HG03135 (cell line): ENCODE measurements at regions not wholly inside any gene's neighbourhood (a gene's known extent, or its start where the extent isn't known, plus 50 kb on each side); places are given as distances from the start of the nearest gene placed in this dataset.

ENCODE experiments used
- ATAC-seq: cut with Tn5 transposase; IDR thresholded peaks from one replicate; pipeline ENCODE4 v1.9.1; 2021; ENCODE audit warnings: mild to moderate bottlenecking, moderate library complexity; ENCODE audit not compliant: unreplicated experiment

DNA sequence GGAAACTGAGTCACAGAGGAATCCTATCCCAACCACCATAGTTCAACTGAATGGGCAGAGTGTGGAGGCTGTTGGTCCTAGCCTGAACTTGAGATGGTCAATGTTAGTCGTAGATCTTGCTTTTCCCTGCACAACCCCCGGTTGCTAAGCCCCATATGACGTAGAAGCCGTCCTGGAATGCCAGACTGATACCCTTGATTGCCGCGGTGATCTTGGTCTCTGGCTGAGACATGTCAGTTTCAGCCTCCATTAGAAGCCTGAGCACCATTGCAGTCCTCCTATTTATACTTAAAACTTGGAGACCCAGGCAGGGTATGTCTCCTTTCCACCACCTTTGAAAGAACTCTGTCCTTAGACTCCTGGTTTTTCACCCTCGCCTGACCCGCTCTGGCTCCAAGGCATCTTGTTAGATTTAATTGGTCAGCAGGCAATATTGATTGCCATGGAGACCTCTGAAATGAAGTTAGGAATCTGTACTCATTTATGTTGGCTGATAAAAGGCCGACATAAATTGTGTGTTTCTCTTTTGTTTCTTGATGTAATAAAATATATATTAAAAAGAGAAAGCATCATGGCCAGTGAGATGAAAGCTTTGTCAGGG lies 53.4 kb downstream of the RPLP1 start:
- no peak for ATAC-seq

- no peak for ATAC-seq
Measured at GRCh38 chr15:69508659-69509058, 56.0 kb downstream of the RPLP1 start.

DNA sequence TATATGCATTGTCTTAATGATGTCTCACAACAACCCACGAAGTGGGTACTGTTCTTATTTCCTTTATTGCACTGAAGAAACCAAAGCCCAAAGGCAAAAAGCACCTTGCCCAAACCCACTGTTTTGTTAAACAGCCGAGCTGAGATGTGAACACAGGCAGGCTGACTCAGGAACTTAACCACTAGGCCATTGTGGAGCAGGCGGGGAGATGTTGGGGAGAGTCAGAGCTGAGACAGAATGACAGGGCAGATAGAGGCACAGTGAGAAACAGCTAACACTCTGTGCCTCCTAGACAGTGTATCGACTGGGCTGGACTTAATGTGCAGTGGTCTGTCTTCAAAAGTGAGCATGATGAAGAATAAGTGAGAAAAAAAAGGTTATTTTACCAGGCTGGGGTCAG lies 56.5 kb downstream of the RPLP1 start:
- no peak for ATAC-seq

- no peak for ATAC-seq
Measured at GRCh38 chr15:69510556-69510955, 57.9 kb downstream of the RPLP1 start.

DNA sequence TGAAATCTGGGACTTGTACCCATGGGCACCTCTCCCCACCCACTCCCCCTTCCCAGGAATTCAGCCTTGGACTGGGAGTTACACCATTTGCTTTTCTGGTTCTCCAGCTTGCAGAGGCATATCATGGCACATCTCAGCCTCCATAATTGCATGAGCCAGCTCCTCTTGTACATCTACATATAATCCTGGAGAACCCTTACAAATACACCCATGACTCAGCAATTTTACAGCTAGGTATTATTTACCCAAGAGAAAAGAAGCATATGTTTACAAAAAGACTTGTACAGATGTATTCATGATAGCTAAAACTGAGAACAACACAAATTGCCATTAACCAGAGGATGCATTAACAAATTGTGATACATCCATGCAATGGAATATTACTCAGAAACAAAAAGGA lies 58.4 kb downstream of the RPLP1 start:
- no peak for ATAC-seq

DNA sequence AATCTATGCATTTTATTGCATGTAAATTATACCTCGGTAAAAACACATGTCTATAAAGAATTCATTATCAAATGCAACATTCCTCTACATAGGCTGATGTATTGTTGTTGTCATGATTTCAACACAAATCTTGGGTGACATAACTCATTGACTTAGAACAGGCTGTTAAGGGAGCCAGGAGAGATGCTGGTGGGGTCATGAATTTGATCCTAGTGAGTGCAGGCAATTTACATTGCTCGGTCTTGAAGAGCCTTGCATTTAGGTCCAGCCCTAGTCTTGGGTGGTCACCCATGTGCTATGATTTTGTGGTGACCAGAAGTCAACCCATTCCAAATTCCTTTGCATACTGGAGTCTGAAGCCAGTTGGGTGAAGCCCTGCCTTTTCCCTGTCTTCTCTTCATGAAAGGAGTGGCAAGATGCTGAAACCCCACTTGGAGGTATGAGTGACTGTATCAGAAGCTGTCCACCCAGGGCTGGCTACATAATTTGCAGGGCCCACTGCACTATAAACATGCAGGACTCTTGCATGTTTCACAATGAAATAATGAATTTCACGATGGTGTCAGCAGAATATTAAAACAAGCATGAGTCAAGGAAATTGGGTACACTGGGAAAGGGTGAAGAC lies 59.2 kb downstream of the RPLP1 start:
- no peak for ATAC-seq

DNA sequence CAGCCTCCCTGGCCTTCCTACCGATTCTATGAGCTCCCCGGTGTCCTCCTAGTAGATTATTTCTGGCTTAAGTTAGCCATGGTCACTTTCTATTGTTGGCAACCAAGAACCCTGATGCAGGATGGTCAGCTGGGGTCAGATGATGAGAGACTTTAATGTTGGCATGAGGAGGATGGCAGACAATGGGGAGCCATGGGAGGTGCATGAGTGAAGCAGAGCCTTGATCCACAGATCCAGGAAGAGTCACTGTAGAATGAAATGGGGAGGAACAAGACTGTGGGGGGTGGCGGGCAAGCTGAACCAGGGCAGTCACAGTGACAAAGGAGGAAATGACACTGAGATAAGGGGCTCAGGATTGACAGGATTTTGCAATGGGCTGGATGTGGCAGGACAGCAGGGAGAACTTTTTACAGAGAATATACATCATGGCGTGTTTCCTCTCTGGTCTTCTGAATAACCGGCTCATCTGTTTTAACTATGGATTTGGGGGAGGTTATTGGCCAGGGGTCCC lies 60.9 kb downstream of the RPLP1 start:
- ATAC-seq, result no peak

GRCh38 chr15:69513986-69514385 lies 61.4 kb downstream of the RPLP1 start:
- no peak for ATAC-seq

DNA sequence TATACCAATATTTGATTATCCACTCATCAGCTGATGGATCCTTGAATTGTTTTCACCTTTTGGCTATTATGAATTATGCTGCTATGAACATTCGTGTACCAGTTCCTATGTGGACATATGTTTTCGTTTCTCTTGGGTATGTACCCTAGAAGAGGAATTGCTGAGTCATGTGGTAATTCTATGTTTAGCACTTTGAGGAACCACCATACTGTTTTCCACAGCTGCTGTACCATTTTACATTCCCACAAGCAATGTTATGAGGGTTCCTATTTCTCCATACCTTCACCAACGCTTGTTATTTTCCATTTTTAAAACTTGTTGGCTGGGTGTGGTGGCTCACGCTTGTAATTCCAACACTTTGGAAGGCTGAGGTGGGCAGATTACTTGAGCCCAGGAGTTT lies 62.9 kb downstream of the RPLP1 start:
- ATAC-seq, result no peak

GRCh38 chr15:69515926-69516325 lies 63.3 kb downstream of the RPLP1 start:
- ATAC-seq, result no peak

- no peak for ATAC-seq
Measured at GRCh38 chr15:69517052-69517451, 64.4 kb downstream of the RPLP1 start.

DNA sequence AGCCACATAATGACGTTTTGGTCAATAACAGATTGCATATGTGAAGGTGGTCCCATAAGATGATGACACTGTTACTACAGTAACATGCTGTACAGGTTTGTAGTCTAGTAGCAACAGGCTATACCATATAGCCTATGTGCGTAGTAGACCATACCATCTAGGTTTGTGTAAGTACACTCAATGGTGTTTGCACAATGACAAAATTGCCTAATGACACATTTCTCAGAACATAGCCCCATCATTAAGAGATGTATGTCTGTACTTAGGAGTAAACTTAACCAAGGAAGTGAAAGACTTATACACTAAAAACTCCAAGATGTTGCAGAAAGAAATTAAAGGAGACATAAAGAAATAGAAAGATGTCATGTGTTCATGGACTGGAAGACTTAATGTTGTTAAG lies 66.2 kb downstream of the RPLP1 start:
- no peak for ATAC-seq

- ATAC-seq, result no peak
Measured at GRCh38 chr15:69520067-69520466, 67.4 kb downstream of the RPLP1 start.

- no peak for ATAC-seq
Measured at GRCh38 chr15:69522361-69522760, 69.7 kb downstream of the RPLP1 start.

GRCh38 chr15:69523010-69524001 lies 70.7 kb downstream of the RPLP1 start:
- no peak for ATAC-seq

- no peak for ATAC-seq
Measured at GRCh38 chr15:69524296-69524695, 71.7 kb downstream of the RPLP1 start.

DNA sequence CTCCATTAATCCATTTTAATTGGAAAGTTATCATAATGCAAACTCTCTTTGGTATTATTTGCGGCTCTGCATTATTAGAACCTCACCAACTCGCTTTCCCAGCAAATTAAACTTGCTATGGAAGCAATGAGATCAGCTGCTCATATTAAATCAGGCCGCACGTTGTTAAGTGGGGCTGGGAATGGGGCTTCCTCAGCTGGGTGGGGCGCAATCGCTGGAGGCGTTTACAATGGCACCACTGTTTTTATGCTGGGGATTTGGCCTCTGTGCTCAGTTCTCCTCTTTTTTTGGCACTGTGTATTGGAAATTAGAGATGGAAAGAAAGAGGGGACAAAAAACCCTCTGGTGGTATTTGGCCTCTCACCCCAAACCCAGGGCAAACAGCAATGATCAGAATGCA lies 72.2 kb downstream of the RPLP1 start:
- ATAC-seq, result no peak

GRCh38 chr15:69525543-69525942 lies 72.9 kb downstream of the RPLP1 start:
- ATAC-seq, result no peak

GRCh38 chr15:69526081-69527061 lies 73.8 kb downstream of the RPLP1 start:
- no peak for ATAC-seq

GRCh38 chr15:69529141-69529540 lies 76.5 kb downstream of the RPLP1 start:
- ATAC-seq, result no peak
